Cardiac fibroblast (primary cell): ENCODE measurements at regions not wholly inside any gene's neighbourhood (a gene's known extent, or its start where the extent isn't known, plus 50 kb on each side); places are given as distances from the start of the nearest gene placed in this dataset.

Experiments used
- DNase-seq, 2 donors: peaks; one replicate each; pipeline versions ENCODE4 v3.0.0 to v3.0.0-alpha.2; 2010; ENCODE audit warnings: low read depth in 2 of 2
- H3K4me3 ChIP-seq, 2 donors: replicated peaks in 1 of 2; 1 replicate in 1 of 2; 2 replicates in 1 of 2; pipeline ENCODE4 v1.5.1; 2011; ENCODE audit warnings: low read depth in 2 of 2, low read length in 2 of 2, mild to moderate bottlenecking in 2 of 2, moderate library complexity in 1 of 2
- CTCF ChIP-seq: IDR thresholded peaks from one replicate; pipeline ENCODE4 v1.5.1; 2011; ENCODE audit warnings: low read depth, mild to moderate bottlenecking, low read length, inconsistent platforms

DNA sequence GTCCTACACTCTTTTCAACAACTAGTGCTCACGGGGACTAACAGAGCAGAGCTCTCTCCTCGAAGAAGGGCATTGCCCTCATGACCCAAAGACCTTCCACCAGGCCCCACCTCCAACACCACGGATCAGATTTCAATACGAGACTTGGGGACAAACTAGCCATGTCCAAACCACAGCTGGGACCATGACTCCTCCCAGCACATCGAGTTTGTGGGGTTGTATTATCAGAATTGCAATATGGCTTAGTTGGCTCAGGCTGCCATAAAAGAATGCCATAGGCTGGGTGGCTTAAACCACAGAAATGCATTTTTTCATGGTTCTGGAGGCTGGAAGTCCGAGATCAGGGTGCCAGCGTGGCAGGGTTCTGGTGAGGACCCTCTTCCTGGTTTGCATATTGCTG is 189.7 kb upstream of the PMEPA1 start:
- H3K4me3 ChIP-seq, result no peak overlapping the region

GRCh38 chr20:57898332-57898731 is 188.5 kb upstream of the PMEPA1 start:
- no peak overlapping the region for H3K4me3 ChIP-seq
- no peak for TF ChIP-seq CTCF
- no peak for DNase-seq

More for the DNA sequence above, 189.7 kb upstream of the PMEPA1 start:
- DNase-seq, result no peak
- TF ChIP-seq CTCF, result no peak

DNA sequence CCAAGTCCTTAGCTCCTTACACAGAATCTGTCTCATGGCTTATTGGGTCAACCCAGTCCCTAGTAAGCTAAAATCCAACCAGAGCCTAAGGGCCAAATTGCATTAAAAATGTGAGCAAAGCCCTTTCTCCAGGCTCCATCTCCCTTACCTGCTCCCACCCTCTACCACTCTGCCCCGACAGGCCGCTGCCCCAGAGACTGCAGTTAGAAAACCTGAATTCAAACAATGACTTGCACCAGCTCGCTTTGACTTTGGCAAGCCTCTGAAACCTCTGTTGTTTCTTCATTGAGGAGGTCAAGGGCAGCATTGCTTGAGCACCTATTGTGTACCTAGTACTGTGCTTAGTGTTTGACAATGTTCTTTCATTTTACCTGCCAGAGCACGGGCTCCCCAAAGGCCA is 188.1 kb upstream of the PMEPA1 start:
- no peak overlapping the region for H3K4me3 ChIP-seq
- no peak for DNase-seq
- no peak for TF ChIP-seq CTCF

DNA sequence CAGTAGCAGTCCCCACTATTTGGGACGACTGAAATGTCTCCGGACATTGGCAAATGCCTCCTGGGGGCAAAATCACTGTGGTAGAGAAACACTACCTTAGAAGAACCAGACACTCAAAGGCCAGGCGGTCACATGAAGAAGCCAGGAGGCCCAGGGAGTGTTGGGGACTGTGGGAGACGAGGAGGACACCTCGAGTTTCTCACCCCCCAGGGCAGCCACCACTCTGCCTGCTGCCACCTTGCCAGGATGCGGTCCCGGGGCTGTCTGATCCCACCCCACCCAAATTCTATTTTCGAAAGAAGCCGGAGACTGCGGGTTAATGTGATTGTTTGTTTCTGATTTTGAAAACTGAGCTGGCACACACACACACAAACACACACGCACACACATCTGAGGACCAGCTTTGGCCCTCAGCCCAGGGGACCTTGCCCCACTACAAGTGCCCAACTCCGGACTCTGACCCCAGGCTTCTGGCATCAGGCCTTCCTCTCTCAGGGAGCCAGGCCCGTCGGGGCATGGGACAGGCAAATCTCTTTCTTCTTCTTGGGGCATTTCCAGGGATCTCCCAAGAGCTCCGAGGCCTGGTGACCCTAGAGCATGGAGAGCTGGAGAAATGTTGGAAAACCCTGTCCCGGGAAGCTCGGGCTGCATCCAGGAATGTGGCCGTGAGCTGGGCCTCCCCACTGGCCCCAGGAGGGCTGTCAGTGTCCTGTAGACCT is 187.5 kb upstream of the PMEPA1 start:
- no peak overlapping the region for H3K4me3 ChIP-seq

GRCh38 chr20:57896563-57896962 is 186.7 kb upstream of the PMEPA1 start:
- no peak overlapping the region for H3K4me3 ChIP-seq
- TF ChIP-seq CTCF, result no peak
- no peak for DNase-seq

More for the DNA sequence above, 187.5 kb upstream of the PMEPA1 start:
- no peak for TF ChIP-seq CTCF
- no peak for DNase-seq

DNA sequence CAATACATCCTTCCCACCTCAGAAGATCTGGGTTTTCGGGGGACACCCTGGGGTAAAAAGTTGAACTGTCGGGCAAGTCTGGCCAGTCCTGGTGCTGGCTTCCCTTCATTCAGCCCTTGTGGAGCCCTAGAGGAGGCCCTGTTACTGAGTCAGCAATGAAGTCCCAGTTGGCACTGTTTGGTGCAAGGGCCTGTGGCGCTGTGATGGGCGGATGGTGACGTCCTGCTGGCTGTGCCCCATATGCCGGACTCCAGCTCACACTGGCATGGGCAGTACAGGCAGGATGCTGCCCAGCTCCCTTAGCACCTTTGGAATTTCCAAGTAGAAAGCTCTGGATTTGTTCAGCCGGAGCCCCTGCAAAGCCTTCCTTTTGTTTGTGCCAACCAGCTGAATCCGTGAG is 186.2 kb upstream of the PMEPA1 start:
- H3K4me3 ChIP-seq, result no peak overlapping the region
- no peak for TF ChIP-seq CTCF
- DNase-seq, result no peak

GRCh38 chr20:57895161-57895855 is 185.5 kb upstream of the PMEPA1 start:
- no peak for TF ChIP-seq CTCF
- no peak overlapping the region for H3K4me3 ChIP-seq
- no peak for DNase-seq
